ENCODE measurements at regions not wholly inside any gene's neighbourhood (a gene's known extent, or its start where the extent isn't known, plus 50 kb on each side); places are given as distances from the start of the nearest gene placed in this dataset.

DNA sequence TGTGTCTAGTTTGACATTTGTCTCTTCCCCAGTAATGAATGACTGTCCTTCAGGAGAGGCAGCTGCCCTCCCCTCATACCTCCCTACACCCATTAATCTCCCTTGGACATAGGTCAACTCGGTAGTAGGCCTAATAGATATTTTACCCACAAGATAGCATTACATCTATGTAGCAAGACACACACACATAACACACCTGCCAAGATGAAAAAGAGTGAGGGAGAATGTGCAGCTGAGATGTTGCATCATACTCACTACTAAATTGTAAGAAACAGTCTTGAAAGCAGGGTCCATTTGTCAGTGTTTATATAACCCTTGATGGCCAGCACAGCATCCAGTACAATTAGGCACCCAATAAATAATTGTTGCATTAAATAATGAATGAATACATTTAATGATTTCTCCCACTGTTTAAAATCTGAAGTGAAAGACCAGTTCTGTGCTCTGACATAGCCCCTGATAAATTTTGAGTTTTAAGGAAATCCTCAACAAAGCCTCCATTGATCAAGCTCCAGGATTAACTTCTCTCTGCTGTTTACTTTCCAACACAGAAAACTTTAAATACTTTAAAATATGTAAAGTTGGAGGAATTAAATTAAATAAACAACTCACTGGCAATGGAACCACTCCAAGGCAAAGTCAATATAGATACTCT lies 440.8 kb upstream of the RASGEF1B start:
- H3K4me2 ChIP-seq (replicated peaks; ENCODE audit: extremely low read depth, low read length, poor library complexity, severe bottlenecking): no peak overlapping the region
- no peaks in the 10 kb centered on the region for H3K27me3 ChIP-seq (ENCODE audit: control insufficient read depth in 2 of 2, insufficient read depth in 2 of 2, low read length in 2 of 2)
- H3K36me3 ChIP-seq (replicated peaks in 1 of 2; ENCODE audit: control insufficient read depth in 1 of 2, insufficient read depth in 2 of 2, low read length in 2 of 2): no peaks in the 10 kb centered on the region
- no CpG with 5 or more reads among the region's 1 CpG for WGBS (ENCODE audit: insufficient coverage)
- H3K4me3 Mint-ChIP-seq: no peak overlapping the region
- H3K9me3 ChIP-seq (replicated peaks in 1 of 2; ENCODE audit: control insufficient read depth in 1 of 2, insufficient read depth in 1 of 2, low read length in 2 of 2): no peaks in the 10 kb centered on the region
- H3K27me3 Mint-ChIP-seq (ENCODE audit: low read depth in 3 of 3): peaks cover 2 to 5% (median 3%) of the 10 kb centered on the region in 3 donors
- H4K20me1 ChIP-seq (ENCODE audit: insufficient read depth, low read length): no peaks in the 10 kb centered on the region
- H3K9ac ChIP-seq (ENCODE audit: insufficient read depth, low read length, poor library complexity, severe bottlenecking): no peak overlapping the region
- no peaks in the 10 kb centered on the region for H3K4me1 ChIP-seq (ENCODE audit: control insufficient read depth in 1 of 2, insufficient read depth in 2 of 2, low read length in 2 of 2)
- no peak overlapping the region for H3K27ac ChIP-seq (ENCODE audit: low read depth in 1 of 2, low read length in 2 of 2)
- no peak overlapping the region for H3K27ac Mint-ChIP-seq
- TF ChIP-seq, protein P1, sequence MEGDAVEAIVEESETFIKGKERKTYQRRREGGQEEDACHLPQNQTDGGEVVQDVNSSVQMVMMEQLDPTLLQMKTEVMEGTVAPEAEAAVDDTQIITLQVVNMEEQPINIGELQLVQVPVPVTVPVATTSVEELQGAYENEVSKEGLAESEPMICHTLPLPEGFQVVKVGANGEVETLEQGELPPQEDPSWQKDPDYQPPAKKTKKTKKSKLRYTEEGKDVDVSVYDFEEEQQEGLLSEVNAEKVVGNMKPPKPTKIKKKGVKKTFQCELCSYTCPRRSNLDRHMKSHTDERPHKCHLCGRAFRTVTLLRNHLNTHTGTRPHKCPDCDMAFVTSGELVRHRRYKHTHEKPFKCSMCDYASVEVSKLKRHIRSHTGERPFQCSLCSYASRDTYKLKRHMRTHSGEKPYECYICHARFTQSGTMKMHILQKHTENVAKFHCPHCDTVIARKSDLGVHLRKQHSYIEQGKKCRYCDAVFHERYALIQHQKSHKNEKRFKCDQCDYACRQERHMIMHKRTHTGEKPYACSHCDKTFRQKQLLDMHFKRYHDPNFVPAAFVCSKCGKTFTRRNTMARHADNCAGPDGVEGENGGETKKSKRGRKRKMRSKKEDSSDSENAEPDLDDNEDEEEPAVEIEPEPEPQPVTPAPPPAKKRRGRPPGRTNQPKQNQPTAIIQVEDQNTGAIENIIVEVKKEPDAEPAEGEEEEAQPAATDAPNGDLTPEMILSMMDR (IDR thresholded peaks at IDR 0.05): no peak
- H3K9me3 Mint-ChIP-seq: no peaks in the 10 kb centered on the region
- H2AFZ ChIP-seq (ENCODE audit: insufficient read depth, low read depth, low read length, poor library complexity, severe bottlenecking): no peak overlapping the region
- no peaks in the 10 kb centered on the region for H3K36me3 Mint-ChIP-seq
- H3K4me3 ChIP-seq (replicated peaks in 1 of 3; ENCODE audit: low read depth in 2 of 3, low read length in 3 of 3): no peak overlapping the region
- no peaks in the 10 kb centered on the region for H3K79me2 ChIP-seq (ENCODE audit: insufficient read depth, low read length)
- no peak for DNase-seq
- H3K4me1 Mint-ChIP-seq: peaks cover 3% of the 10 kb centered on the region
- intact Hi-C loops (cut with micrococcal nuclease): no loop called here

DNA sequence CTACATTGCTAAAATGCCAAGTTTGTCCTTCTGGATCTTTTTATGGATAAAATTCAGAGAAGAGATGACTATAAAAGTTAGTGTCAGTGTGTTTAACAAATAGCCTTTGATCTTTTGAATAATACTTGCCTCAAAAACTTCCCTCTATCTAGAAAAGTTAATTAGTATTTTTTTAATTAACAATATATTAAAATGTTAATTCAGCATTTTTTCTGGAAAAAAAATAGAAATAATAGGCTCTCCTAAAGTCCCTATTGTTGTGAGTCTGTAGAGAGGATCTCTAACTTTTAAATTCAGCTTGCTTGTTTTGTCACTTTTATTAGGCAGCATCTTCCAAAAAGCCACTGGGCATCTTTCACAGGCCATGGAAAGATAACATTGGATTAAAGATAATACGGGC lies 435.2 kb upstream of the RASGEF1B start:
- peaks cover 2% of the 10 kb centered on the region in 3 donors for H3K27me3 Mint-ChIP-seq (ENCODE audit: low read depth in 3 of 3)

More for the DNA sequence above, 435.2 kb upstream of the RASGEF1B start:
- no peak overlapping the region for H3K4me3 ChIP-seq (replicated peaks in 1 of 3; ENCODE audit: low read depth in 2 of 3, low read length in 3 of 3)
- no peaks in the 10 kb centered on the region for H3K27me3 ChIP-seq (ENCODE audit: control insufficient read depth in 2 of 2, insufficient read depth in 2 of 2, low read length in 2 of 2)
- H3K27ac ChIP-seq (ENCODE audit: low read depth in 1 of 2, low read length in 2 of 2): no peak overlapping the region
- WGBS (ENCODE audit: insufficient coverage): 90% methylated on average over 1 of the region's 1 CpG
- no peaks in the 10 kb centered on the region for H4K20me1 ChIP-seq (ENCODE audit: insufficient read depth, low read length)
- H2AFZ ChIP-seq (ENCODE audit: insufficient read depth, low read depth, low read length, poor library complexity, severe bottlenecking): no peak overlapping the region
- Mint-ChIP-seq H3K4me3 (no peak overlapping the region), H3K4me1 (no peaks in the 10 kb centered on the region), H3K9me3 (no peaks in the 10 kb centered on the region), H3K27ac (no peak overlapping the region), H3K36me3 (no peaks in the 10 kb centered on the region)
- DNase-seq: no peak
- no peaks in the 10 kb centered on the region for H3K4me1 ChIP-seq (ENCODE audit: control insufficient read depth in 1 of 2, insufficient read depth in 2 of 2, low read length in 2 of 2)
- no peaks in the 10 kb centered on the region for H3K9me3 ChIP-seq (replicated peaks in 1 of 2; ENCODE audit: control insufficient read depth in 1 of 2, insufficient read depth in 1 of 2, low read length in 2 of 2)
- TF ChIP-seq, protein P1 (IDR thresholded peaks at IDR 0.05): no peak
- H3K9ac ChIP-seq (ENCODE audit: insufficient read depth, low read length, poor library complexity, severe bottlenecking): no peak overlapping the region
- no peak overlapping the region for H3K4me2 ChIP-seq (replicated peaks; ENCODE audit: extremely low read depth, low read length, poor library complexity, severe bottlenecking)
- intact Hi-C loops (cut with micrococcal nuclease): no loop called here
- H3K36me3 ChIP-seq (replicated peaks in 1 of 2; ENCODE audit: control insufficient read depth in 1 of 2, insufficient read depth in 2 of 2, low read length in 2 of 2): no peaks in the 10 kb centered on the region
- H3K79me2 ChIP-seq (ENCODE audit: insufficient read depth, low read length): no peaks in the 10 kb centered on the region

Measured in CD14-positive monocyte (primary cell).